ENCODE measurements at regions not wholly inside any gene's neighbourhood (a gene's known extent, or its start where the extent isn't known, plus 50 kb on each side); places are given as distances from the start of the nearest gene placed in this dataset.

GRCh38 chr13:47796816-47797215, 204.3 kb downstream of the SUCLA2 start:
- Mint-ChIP-seq H3K9me3 (no peaks in the 10 kb centered on the region), H3K4me3 (no peak overlapping the region), H3K27me3 (no peaks in the 10 kb centered on the region), H3K4me1 (no peaks in the 10 kb centered on the region), H3K36me3 (no peaks in the 10 kb centered on the region), H3K27ac (no peak overlapping the region)

- no peak overlapping the region for H3K4me3 Mint-ChIP-seq
- H3K27ac Mint-ChIP-seq = no peak overlapping the region
- no peaks in the 10 kb centered on the region for H3K9me3 Mint-ChIP-seq
- H3K4me1 Mint-ChIP-seq = no peaks in the 10 kb centered on the region
- no peaks in the 10 kb centered on the region for H3K27me3 Mint-ChIP-seq
- H3K36me3 Mint-ChIP-seq = peaks cover 5% of the 10 kb centered on the region
These were observed 206.1 kb downstream of the SUCLA2 start for GRCh38 chr13:47794963-47795362.

GRCh38 chr13:47790755-47791154, 210.3 kb downstream of the SUCLA2 start:
- Mint-ChIP-seq H3K9me3 (no peaks in the 10 kb centered on the region), H3K36me3 (peaks cover 5% of the 10 kb centered on the region), H3K27ac (no peak overlapping the region), H3K4me1 (no peaks in the 10 kb centered on the region), H3K4me3 (no peak overlapping the region), H3K27me3 (no peaks in the 10 kb centered on the region)

- Mint-ChIP-seq H3K36me3 (peaks cover 5% of the 10 kb centered on the region), H3K27me3 (no peaks in the 10 kb centered on the region), H3K27ac (no peak overlapping the region), H3K4me1 (no peaks in the 10 kb centered on the region), H3K9me3 (no peaks in the 10 kb centered on the region), H3K4me3 (no peak overlapping the region)
These were observed 212.2 kb downstream of the SUCLA2 start for GRCh38 chr13:47788844-47789243.

GRCh38 chr13:47774671-47774994, 226.4 kb downstream of the SUCLA2 start:
- H3K36me3 Mint-ChIP-seq = peaks cover 9% of the 10 kb centered on the region
- H3K4me3 Mint-ChIP-seq = no peak overlapping the region
- no peaks in the 10 kb centered on the region for H3K4me1 Mint-ChIP-seq
- H3K27ac Mint-ChIP-seq = no peak overlapping the region
- H3K9me3 Mint-ChIP-seq = peaks cover 16% of the 10 kb centered on the region
- H3K27me3 Mint-ChIP-seq = peaks cover 2% of the 10 kb centered on the region

- Mint-ChIP-seq H3K4me1 (no peaks in the 10 kb centered on the region), H3K4me3 (no peak overlapping the region), H3K36me3 (no peaks in the 10 kb centered on the region), H3K9me3 (peaks cover 25% of the 10 kb centered on the region), H3K27me3 (no peaks in the 10 kb centered on the region), H3K27ac (no peak overlapping the region)
These were observed 236.3 kb downstream of the SUCLA2 start for GRCh38 chr13:47764817-47765216.

- H3K9me3 Mint-ChIP-seq = no peaks in the 10 kb centered on the region
- no peaks in the 10 kb centered on the region for H3K4me1 Mint-ChIP-seq
- no peaks in the 10 kb centered on the region for H3K27me3 Mint-ChIP-seq
- H3K36me3 Mint-ChIP-seq = no peaks in the 10 kb centered on the region
- H3K4me3 Mint-ChIP-seq = no peak overlapping the region
- H3K27ac Mint-ChIP-seq = no peak overlapping the region
These were observed 243.5 kb downstream of the SUCLA2 start for GRCh38 chr13:47757466-47758080.

GRCh38 chr13:47747901-47748300, 253.2 kb downstream of the SUCLA2 start:
- Mint-ChIP-seq H3K27me3 (peaks cover 8% of the 10 kb centered on the region), H3K4me1 (no peaks in the 10 kb centered on the region), H3K9me3 (no peaks in the 10 kb centered on the region), H3K4me3 (no peak overlapping the region), H3K36me3 (no peaks in the 10 kb centered on the region), H3K27ac (no peak overlapping the region)

- Mint-ChIP-seq H3K4me1 (no peaks in the 10 kb centered on the region), H3K9me3 (no peaks in the 10 kb centered on the region), H3K27me3 (peaks cover 1% of the 10 kb centered on the region), H3K36me3 (no peaks in the 10 kb centered on the region), H3K27ac (no peak overlapping the region), H3K4me3 (no peak overlapping the region)
These were observed 274.7 kb downstream of the SUCLA2 start for GRCh38 chr13:47726394-47726793.

GRCh38 chr13:47723898-47724297, 277.2 kb downstream of the SUCLA2 start:
- Mint-ChIP-seq H3K27me3 (peaks cover 1% of the 10 kb centered on the region), H3K9me3 (no peaks in the 10 kb centered on the region), H3K27ac (no peak overlapping the region), H3K4me1 (no peaks in the 10 kb centered on the region), H3K36me3 (no peaks in the 10 kb centered on the region), H3K4me3 (no peak overlapping the region)

GRCh38 chr13:47719164-47719563, 281.9 kb downstream of the SUCLA2 start:
- Mint-ChIP-seq H3K4me3 (no peak overlapping the region), H3K27me3 (peaks cover 1% of the 10 kb centered on the region), H3K27ac (no peak overlapping the region), H3K36me3 (no peaks in the 10 kb centered on the region), H3K4me1 (no peaks in the 10 kb centered on the region), H3K9me3 (no peaks in the 10 kb centered on the region)

GRCh38 chr13:47718556-47718955, 282.5 kb downstream of the SUCLA2 start:
- H3K9me3 Mint-ChIP-seq = no peaks in the 10 kb centered on the region
- H3K27ac Mint-ChIP-seq = no peak overlapping the region
- H3K4me3 Mint-ChIP-seq = no peak overlapping the region
- H3K36me3 Mint-ChIP-seq = no peaks in the 10 kb centered on the region
- no peaks in the 10 kb centered on the region for H3K4me1 Mint-ChIP-seq
- no peaks in the 10 kb centered on the region for H3K27me3 Mint-ChIP-seq

GRCh38 chr13:47708386-47708785, 292.7 kb downstream of the SUCLA2 start:
- no peak overlapping the region for H3K27ac Mint-ChIP-seq
- no peaks in the 10 kb centered on the region for H3K4me1 Mint-ChIP-seq
- peaks cover 8% of the 10 kb centered on the region for H3K27me3 Mint-ChIP-seq
- no peaks in the 10 kb centered on the region for H3K9me3 Mint-ChIP-seq
- no peak overlapping the region for H3K4me3 Mint-ChIP-seq
- no peaks in the 10 kb centered on the region for H3K36me3 Mint-ChIP-seq

GRCh38 chr13:47707414-47707813, 293.7 kb downstream of the SUCLA2 start:
- Mint-ChIP-seq H3K27me3 (peaks cover 8% of the 10 kb centered on the region), H3K4me3 (no peak overlapping the region), H3K4me1 (no peaks in the 10 kb centered on the region), H3K9me3 (no peaks in the 10 kb centered on the region), H3K36me3 (no peaks in the 10 kb centered on the region), H3K27ac (no peak overlapping the region)

- peaks cover 2% of the 10 kb centered on the region for H3K27me3 Mint-ChIP-seq
These were observed 295.9 kb downstream of the SUCLA2 start for GRCh38 chr13:47705185-47705584.

GRCh38 chr13:47696674-47697073, 304.4 kb downstream of the SUCLA2 start:
- Mint-ChIP-seq H3K4me3 (no peak overlapping the region), H3K36me3 (no peaks in the 10 kb centered on the region), H3K4me1 (no peaks in the 10 kb centered on the region), H3K9me3 (no peaks in the 10 kb centered on the region), H3K27me3 (peaks cover 8% of the 10 kb centered on the region), H3K27ac (no peak overlapping the region)

More at GRCh38 chr13:47705185-47705584, 295.9 kb downstream of the SUCLA2 start:
- H3K9me3 Mint-ChIP-seq = no peaks in the 10 kb centered on the region
- no peaks in the 10 kb centered on the region for H3K36me3 Mint-ChIP-seq
- no peak overlapping the region for H3K4me3 Mint-ChIP-seq
- H3K4me1 Mint-ChIP-seq = no peaks in the 10 kb centered on the region
- H3K27ac Mint-ChIP-seq = no peak overlapping the region

- Mint-ChIP-seq H3K9me3 (no peaks in the 10 kb centered on the region), H3K36me3 (no peaks in the 10 kb centered on the region), H3K4me1 (no peaks in the 10 kb centered on the region), H3K27me3 (no peaks in the 10 kb centered on the region), H3K4me3 (no peak overlapping the region), H3K27ac (no peak overlapping the region)
These were observed 313.5 kb downstream of the SUCLA2 start for GRCh38 chr13:47687577-47687976.
